ENCODE measurements at regions not wholly inside any gene's neighbourhood (a gene's known extent, or its start where the extent isn't known, plus 50 kb on each side); places are given as distances from the start of the nearest gene placed in this dataset.

DNA sequence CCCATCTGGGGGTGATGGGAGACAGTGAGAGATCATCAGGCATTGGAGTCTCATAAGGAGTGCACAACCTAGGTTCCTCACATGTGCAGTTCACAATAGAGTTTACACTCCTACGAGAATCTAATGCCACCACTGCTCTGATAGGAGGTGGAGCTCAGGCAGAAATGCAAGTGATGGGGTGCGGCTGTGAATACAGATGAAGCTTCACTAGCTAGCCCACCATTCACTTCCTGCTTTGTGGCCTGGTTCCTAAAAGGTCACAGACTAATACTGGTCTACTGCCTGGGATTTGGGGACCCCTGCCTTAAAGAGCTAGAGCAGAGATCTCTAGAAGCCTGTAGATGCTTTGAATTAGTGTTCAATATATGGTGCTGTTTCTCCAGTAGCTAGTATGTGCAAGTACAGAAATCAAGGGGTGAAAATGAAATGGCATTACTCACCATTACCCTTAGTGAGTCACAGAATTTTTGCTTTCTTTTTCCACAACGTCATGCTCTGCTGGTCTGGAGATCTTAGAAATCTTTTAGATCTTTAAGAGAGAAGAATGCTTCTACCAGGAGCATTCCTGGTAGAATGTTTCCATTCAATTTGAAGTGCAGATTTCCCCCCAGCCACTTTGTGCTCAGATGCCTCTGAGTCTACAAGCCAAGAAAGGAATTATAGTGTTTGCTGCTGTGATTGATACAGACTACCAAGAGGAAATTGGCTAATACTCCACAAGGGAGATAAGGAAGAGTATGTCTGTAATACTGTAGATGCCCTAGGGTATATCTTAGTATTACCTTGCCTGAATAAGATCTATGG lies 2301.2 kb downstream of the PCDH9 start:
- Histone ChIP-seq H3K9ac (ENCODE audit: low read length) (no peak overlapping the region), H3K27me3 (ENCODE audit: control insufficient read depth, insufficient read depth, low read length) (no peaks in the 10 kb centered on the region), H3K4me3 (ENCODE audit: low read depth, low read length) (no peak overlapping the region), H3K9me3 (ENCODE audit: control insufficient read depth, insufficient read depth, low read depth, low read length) (no peaks in the 10 kb centered on the region), H3K36me3 (ENCODE audit: control insufficient read depth, insufficient read depth, low read length) (no peaks in the 10 kb centered on the region), H3K27ac (ENCODE audit: low read depth, low read length) (no peak overlapping the region), H3K4me1 (ENCODE audit: control insufficient read depth, insufficient read depth, low read length) (no peaks in the 10 kb centered on the region)

DNA sequence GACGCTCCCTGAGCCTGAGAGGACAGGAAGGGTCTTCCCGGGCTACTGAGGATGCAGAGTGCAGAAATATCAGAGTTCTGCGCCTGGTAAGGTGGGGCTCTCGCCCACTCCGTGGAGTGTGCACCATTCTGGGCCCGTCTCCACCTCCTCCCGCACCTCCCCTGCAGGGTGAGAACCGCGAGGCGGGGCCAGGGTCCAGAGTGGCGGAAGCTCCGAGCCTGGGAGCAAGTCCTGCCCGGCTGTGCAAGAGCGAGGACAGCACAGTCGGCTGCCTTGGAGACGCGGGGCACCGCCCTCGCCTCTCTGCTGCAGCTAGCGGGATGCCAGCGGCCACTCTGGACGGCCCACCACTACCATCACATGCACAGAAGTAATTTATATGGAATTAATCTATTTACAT lies 2304.4 kb downstream of the PCDH9 start:
- no peak overlapping the region for H3K9ac ChIP-seq (ENCODE audit: low read length)
- no peaks in the 10 kb centered on the region for H3K4me1 ChIP-seq (ENCODE audit: control insufficient read depth, insufficient read depth, low read length)
- no peaks in the 10 kb centered on the region for H3K36me3 ChIP-seq (ENCODE audit: control insufficient read depth, insufficient read depth, low read length)
- H3K27me3 ChIP-seq (ENCODE audit: control insufficient read depth, insufficient read depth, low read length), result no peaks in the 10 kb centered on the region
- no peak overlapping the region for H3K27ac ChIP-seq (ENCODE audit: low read depth, low read length)
- H3K9me3 ChIP-seq (ENCODE audit: control insufficient read depth, insufficient read depth, low read depth, low read length), result no peaks in the 10 kb centered on the region
- H3K4me3 ChIP-seq (ENCODE audit: low read depth, low read length), result no peak overlapping the region

DNA sequence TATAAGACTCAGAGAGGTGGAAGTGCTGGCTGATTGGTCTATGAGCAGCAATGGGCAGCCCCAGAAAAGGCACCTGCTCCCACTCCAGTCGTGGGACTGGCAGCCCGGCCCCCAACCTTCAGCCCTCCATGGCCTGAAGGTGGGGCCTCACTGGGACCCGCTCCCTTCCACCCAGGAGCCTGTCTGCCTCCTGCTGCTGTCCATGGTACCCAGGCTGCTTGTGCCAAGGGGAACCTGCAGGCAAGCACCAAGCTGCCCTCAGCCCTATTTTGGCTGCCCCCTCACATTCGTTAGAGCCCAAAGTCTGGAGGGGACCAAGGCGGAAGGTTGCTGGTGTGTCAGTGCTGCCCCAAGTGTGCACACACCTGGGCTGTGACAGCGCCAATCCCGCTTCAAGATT lies 2304.9 kb downstream of the PCDH9 start:
- no peaks in the 10 kb centered on the region for H3K27me3 ChIP-seq (ENCODE audit: control insufficient read depth, insufficient read depth, low read length)
- no peaks in the 10 kb centered on the region for H3K9me3 ChIP-seq (ENCODE audit: control insufficient read depth, insufficient read depth, low read depth, low read length)
- H3K27ac ChIP-seq (ENCODE audit: low read depth, low read length), result no peak overlapping the region
- no peak overlapping the region for H3K9ac ChIP-seq (ENCODE audit: low read length)
- H3K36me3 ChIP-seq (ENCODE audit: control insufficient read depth, insufficient read depth, low read length), result no peaks in the 10 kb centered on the region
- H3K4me3 ChIP-seq (ENCODE audit: low read depth, low read length), result no peak overlapping the region
- no peaks in the 10 kb centered on the region for H3K4me1 ChIP-seq (ENCODE audit: control insufficient read depth, insufficient read depth, low read length)

DNA sequence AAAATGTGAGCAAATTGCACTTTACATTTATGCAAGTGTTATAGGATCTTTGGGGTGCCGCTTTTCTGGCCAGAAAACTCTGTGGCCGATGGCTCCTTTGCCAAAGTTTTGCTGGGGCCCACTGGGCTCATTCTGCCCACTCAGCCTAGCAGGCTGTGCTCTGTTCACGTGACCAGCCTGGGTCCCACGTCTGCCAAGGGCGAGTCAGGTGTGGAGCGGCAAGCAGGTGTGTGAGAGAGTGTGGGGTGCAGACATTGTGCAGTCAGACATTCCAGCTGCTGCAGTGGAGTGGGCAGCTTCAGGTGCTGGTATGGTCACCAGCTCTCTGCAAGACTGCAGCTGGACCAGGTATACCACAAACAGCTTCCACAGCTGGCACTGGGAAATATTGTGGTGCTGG lies 2305.7 kb downstream of the PCDH9 start:
- H3K27ac ChIP-seq (ENCODE audit: low read depth, low read length), result no peak overlapping the region
- no peaks in the 10 kb centered on the region for H3K9me3 ChIP-seq (ENCODE audit: control insufficient read depth, insufficient read depth, low read depth, low read length)
- H3K4me3 ChIP-seq (ENCODE audit: low read depth, low read length), result no peak overlapping the region
- no peaks in the 10 kb centered on the region for H3K27me3 ChIP-seq (ENCODE audit: control insufficient read depth, insufficient read depth, low read length)
- no peak overlapping the region for H3K9ac ChIP-seq (ENCODE audit: low read length)
- no peaks in the 10 kb centered on the region for H3K36me3 ChIP-seq (ENCODE audit: control insufficient read depth, insufficient read depth, low read length)
- no peaks in the 10 kb centered on the region for H3K4me1 ChIP-seq (ENCODE audit: control insufficient read depth, insufficient read depth, low read length)

DNA sequence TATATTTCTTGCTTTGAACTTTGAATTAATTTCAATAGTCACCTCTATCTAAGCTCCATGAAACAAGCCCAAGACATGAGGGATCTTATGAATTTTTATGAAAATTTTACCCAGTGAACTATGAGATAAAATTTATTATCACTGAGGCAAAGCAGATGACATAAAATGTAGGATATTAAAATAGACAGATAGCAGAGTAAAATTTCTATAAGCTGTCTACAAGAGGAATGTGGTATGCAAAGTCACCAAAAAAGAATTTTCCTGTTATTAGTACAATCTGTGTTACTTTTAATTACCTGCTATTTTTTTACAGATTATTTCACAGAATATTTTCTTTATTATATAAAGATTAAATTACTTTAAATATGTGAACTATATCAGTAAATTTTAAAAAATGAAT lies 2312.6 kb downstream of the PCDH9 start:
- Histone ChIP-seq H3K27me3 (ENCODE audit: control insufficient read depth, insufficient read depth, low read length) (no peaks in the 10 kb centered on the region), H3K4me1 (ENCODE audit: control insufficient read depth, insufficient read depth, low read length) (no peaks in the 10 kb centered on the region), H3K4me3 (ENCODE audit: low read depth, low read length) (no peak overlapping the region), H3K9ac (ENCODE audit: low read length) (no peak overlapping the region), H3K27ac (ENCODE audit: low read depth, low read length) (no peak overlapping the region), H3K36me3 (ENCODE audit: control insufficient read depth, insufficient read depth, low read length) (no peaks in the 10 kb centered on the region), H3K9me3 (ENCODE audit: control insufficient read depth, insufficient read depth, low read depth, low read length) (peaks cover 4% of the 10 kb centered on the region; the same call in 1 of the 2 replicates)

DNA sequence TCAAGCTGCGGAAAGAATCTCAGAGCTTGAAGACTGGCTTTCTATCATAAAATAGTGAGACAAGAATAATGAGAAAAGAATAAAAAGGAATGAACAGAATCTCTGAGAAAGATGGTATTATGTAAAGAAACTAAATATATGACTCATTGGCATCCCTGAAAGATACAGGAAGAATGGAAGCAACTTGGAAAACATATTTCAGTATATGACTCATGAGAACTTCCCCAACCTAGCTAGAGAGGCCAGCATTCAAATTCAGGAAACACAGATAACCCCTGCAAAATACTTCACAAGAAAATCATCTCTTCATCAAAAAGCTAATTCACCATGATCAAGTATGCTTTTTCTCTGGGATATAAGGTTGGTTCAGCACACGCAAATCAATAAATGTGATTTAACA lies 2318.0 kb downstream of the PCDH9 start:
- no peak overlapping the region for H3K9ac ChIP-seq (ENCODE audit: low read length)
- H3K9me3 ChIP-seq (ENCODE audit: control insufficient read depth, insufficient read depth, low read depth, low read length), result peaks cover 4% of the 10 kb centered on the region; the same call in 1 of the 2 replicates
- no peak overlapping the region for H3K4me3 ChIP-seq (ENCODE audit: low read depth, low read length)
- H3K27me3 ChIP-seq (ENCODE audit: control insufficient read depth, insufficient read depth, low read length), result no peaks in the 10 kb centered on the region
- H3K4me1 ChIP-seq (ENCODE audit: control insufficient read depth, insufficient read depth, low read length), result no peaks in the 10 kb centered on the region
- H3K27ac ChIP-seq (ENCODE audit: low read depth, low read length), result no peak overlapping the region
- H3K36me3 ChIP-seq (ENCODE audit: control insufficient read depth, insufficient read depth, low read length), result no peaks in the 10 kb centered on the region

DNA sequence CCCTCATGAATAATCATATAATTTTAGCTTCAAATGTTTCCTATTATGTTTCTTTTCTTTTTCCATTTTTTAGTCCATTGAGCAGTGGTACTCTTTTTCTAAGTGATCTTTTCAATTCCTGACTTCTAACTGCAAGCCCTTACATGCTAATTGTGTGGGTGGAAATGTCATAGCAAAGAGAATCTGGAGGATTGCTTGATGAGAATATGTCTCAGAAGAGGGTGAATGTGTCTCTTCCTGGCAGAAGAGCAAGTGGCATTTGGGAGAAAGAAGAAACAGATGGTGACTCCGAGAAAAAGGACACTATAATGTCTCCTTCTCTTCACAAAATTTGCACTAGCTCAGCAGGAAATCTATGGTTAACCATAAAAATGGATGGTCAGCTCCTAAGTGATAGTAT lies 2320.0 kb downstream of the PCDH9 start:
- Histone ChIP-seq H3K4me3 (ENCODE audit: low read depth, low read length) (no peak overlapping the region), H3K4me1 (ENCODE audit: control insufficient read depth, insufficient read depth, low read length) (no peaks in the 10 kb centered on the region), H3K27ac (ENCODE audit: low read depth, low read length) (no peak overlapping the region), H3K9ac (ENCODE audit: low read length) (no peak overlapping the region), H3K27me3 (ENCODE audit: control insufficient read depth, insufficient read depth, low read length) (no peaks in the 10 kb centered on the region), H3K36me3 (ENCODE audit: control insufficient read depth, insufficient read depth, low read length) (no peaks in the 10 kb centered on the region), H3K9me3 (ENCODE audit: control insufficient read depth, insufficient read depth, low read depth, low read length) (peaks cover 4% of the 10 kb centered on the region; the same call in 1 of the 2 replicates)

DNA sequence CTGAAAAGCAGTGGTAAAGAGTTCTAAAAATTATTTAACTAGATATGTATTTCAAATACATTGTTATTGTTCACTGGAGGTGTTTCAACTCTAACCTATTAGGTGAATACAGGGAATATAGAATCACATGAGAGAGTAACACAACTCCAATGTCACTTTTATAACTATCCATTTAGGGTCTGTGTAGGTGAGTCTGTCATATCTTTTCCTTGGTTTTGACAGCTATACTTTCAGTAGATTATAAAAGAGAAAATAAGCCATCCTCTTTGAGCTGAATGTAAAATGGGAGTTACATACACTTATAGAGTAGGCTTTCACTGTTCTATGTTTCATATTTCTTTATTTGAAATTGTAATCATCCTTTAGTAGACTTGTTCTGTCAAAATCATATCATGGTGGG lies 2321.0 kb downstream of the PCDH9 start:
- Histone ChIP-seq H3K4me3 (ENCODE audit: low read depth, low read length) (no peak overlapping the region), H3K9ac (ENCODE audit: low read length) (no peak overlapping the region), H3K36me3 (ENCODE audit: control insufficient read depth, insufficient read depth, low read length) (no peaks in the 10 kb centered on the region), H3K27ac (ENCODE audit: low read depth, low read length) (no peak overlapping the region), H3K27me3 (ENCODE audit: control insufficient read depth, insufficient read depth, low read length) (no peaks in the 10 kb centered on the region), H3K4me1 (ENCODE audit: control insufficient read depth, insufficient read depth, low read length) (no peaks in the 10 kb centered on the region), H3K9me3 (ENCODE audit: control insufficient read depth, insufficient read depth, low read depth, low read length) (peaks cover 4% of the 10 kb centered on the region; the same call in 1 of the 2 replicates)

DNA sequence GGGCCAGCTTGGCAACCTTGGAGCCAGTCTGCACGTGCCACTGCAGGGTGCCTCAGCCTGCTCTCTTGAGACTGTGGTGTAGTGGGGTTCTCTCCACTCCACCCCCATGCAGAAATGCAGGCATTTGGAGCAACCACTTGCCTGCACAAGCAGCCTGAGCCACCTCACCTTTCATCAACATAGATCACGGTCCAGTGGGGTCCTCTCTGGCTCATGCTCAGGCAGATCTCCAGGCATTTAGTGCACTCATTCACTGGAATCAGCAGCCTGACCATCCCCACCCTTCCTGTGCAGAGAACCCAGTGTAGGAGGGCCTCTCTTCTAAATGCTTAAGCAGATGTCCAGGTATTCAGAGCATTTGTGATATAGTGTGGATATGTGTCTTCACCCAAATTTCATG lies 2330.1 kb downstream of the PCDH9 start:
- no peaks in the 10 kb centered on the region for H3K9me3 ChIP-seq (ENCODE audit: control insufficient read depth, insufficient read depth, low read depth, low read length)
- no peaks in the 10 kb centered on the region for H3K36me3 ChIP-seq (ENCODE audit: control insufficient read depth, insufficient read depth, low read length)
- H3K4me3 ChIP-seq (ENCODE audit: low read depth, low read length), result no peak overlapping the region
- H3K9ac ChIP-seq (ENCODE audit: low read length), result no peak overlapping the region
- H3K4me1 ChIP-seq (ENCODE audit: control insufficient read depth, insufficient read depth, low read length), result no peaks in the 10 kb centered on the region
- H3K27ac ChIP-seq (ENCODE audit: low read depth, low read length), result no peak overlapping the region
- H3K27me3 ChIP-seq (ENCODE audit: control insufficient read depth, insufficient read depth, low read length), result no peaks in the 10 kb centered on the region

DNA sequence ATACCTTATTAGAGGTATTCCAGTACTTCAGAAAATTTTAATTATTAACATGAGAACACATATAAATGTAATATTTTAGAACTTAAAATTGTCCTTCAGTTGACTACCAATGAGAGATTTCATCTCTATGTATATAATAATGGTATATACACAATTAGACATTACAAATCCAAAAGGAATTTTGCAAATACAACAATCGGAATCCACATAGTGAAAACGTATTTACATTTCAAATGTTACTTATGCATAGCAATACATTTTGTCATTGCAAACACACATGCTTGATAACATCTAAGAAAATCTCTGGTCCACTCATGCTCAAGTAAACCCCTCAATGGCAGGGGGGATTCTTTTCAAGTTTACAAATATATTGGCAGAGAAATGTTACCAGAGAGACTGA lies 2345.2 kb downstream of the PCDH9 start:
- no peaks in the 10 kb centered on the region for H3K9me3 ChIP-seq (ENCODE audit: control insufficient read depth, insufficient read depth, low read depth, low read length)
- H3K27ac ChIP-seq (ENCODE audit: low read depth, low read length), result no peak overlapping the region
- no peaks in the 10 kb centered on the region for H3K36me3 ChIP-seq (ENCODE audit: control insufficient read depth, insufficient read depth, low read length)
- no peaks in the 10 kb centered on the region for H3K4me1 ChIP-seq (ENCODE audit: control insufficient read depth, insufficient read depth, low read length)
- H3K4me3 ChIP-seq (ENCODE audit: low read depth, low read length), result no peak overlapping the region
- no peak overlapping the region for H3K9ac ChIP-seq (ENCODE audit: low read length)
- no peaks in the 10 kb centered on the region for H3K27me3 ChIP-seq (ENCODE audit: control insufficient read depth, insufficient read depth, low read length)

DNA sequence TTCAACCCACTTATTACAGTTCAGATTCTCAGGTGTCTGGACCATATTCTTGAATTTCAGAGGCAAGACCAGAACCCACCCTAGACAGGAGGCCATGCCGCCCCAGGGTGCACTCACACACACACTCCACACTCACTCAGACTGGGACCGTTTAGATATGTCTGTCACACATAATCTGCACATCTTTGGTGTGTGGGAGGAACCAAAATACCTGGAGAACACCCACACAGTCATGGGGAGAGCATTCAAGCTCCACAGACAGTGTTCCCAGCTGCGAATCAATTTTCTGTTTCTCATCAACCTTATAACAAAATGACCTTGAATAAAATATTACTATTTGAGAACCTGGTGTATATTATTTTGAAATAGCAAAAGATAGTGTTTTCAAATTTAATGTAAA lies 2353.0 kb downstream of the PCDH9 start:
- no peak overlapping the region for H3K9ac ChIP-seq (ENCODE audit: low read length)
- no peaks in the 10 kb centered on the region for H3K27me3 ChIP-seq (ENCODE audit: control insufficient read depth, insufficient read depth, low read length)
- H3K9me3 ChIP-seq (ENCODE audit: control insufficient read depth, insufficient read depth, low read depth, low read length), result no peaks in the 10 kb centered on the region
- H3K4me1 ChIP-seq (ENCODE audit: control insufficient read depth, insufficient read depth, low read length), result no peaks in the 10 kb centered on the region
- no peak overlapping the region for H3K27ac ChIP-seq (ENCODE audit: low read depth, low read length)
- no peaks in the 10 kb centered on the region for H3K36me3 ChIP-seq (ENCODE audit: control insufficient read depth, insufficient read depth, low read length)
- no peak overlapping the region for H3K4me3 ChIP-seq (ENCODE audit: low read depth, low read length)
